Body of pancreas (tissue), 4 donors: ENCODE measurements at regions not wholly inside any gene's neighbourhood (a gene's known extent, or its start where the extent isn't known, plus 50 kb on each side); places are given as distances from the start of the nearest gene placed in this dataset.

Source experiments
- ATAC-seq: fragments of 150-250 bp; one replicate; pipeline ENCODE4 v1.9.1; 2016
- DNase-seq, 4 donors: peaks; one replicate each; pipeline ENCODE4 v3.0.0-alpha.2; 2019
- H3K27ac ChIP-seq, 4 donors: fragments of 200-600 bp; sonication (generic); 1 replicate in 3 of 4; 2 replicates in 1 of 4; pipeline versions ENCODE4 v1.5.1 to v1.6.1; 2016 to 2019; ENCODE audit warnings: mild to moderate bottlenecking in 1 of 4, mixed read lengths in 1 of 4, moderate library complexity in 1 of 4
- H3K27me3 ChIP-seq, 2 donors: fragments of 200-600 bp; sonication (generic); one replicate each; pipeline ENCODE4 v1.6.0; 2016; ENCODE audit warnings: mild to moderate bottlenecking in 1 of 2
- H3K36me3 ChIP-seq, 2 donors: fragments of 200-600 bp; sonication (generic); replicated peaks in 1 of 2; 2 replicates each; pipeline ENCODE4 v1.5.1; 2016; ENCODE audit warnings: low read depth in 2 of 2; ENCODE audit not compliant: insufficient read depth in 1 of 2
- H3K4me1 ChIP-seq: fragments of 200-600 bp; sonication (generic); one replicate; pipeline ENCODE4 v1.6.0; 2016
- H3K4me3 ChIP-seq, 2 donors: fragments of 200-600 bp; sonication (generic); 1 replicate in 1 of 2; 2 replicates in 1 of 2; pipeline ENCODE4 v1.5.1; 2016 to 2019
- H3K9me3 ChIP-seq, 3 donors: fragments of 200-600 bp; sonication (generic); 1 replicate in 2 of 3; 2 replicates in 1 of 3; pipeline ENCODE4 v1.5.1; 2016
- CTCF ChIP-seq, 7 experiments: fragments of 450-650 bp in 4 of 7; fragments of 200-600 bp in 3 of 7; sonication (generic) in 3 of 7; IDR thresholded peaks; one replicate each; pipeline ENCODE4 v1.5.1; 2016 to 2019; ENCODE audit warnings: antibody characterized with exemption in 7 of 7
- POLR2A ChIP-seq, 3 donors: fragments of 450-650 bp; IDR thresholded peaks; one replicate each; pipeline ENCODE4 v1.6.1; 2016; ENCODE audit warnings: antibody characterized with exemption in 3 of 3, mild to moderate bottlenecking in 2 of 3
- WGBS, 2 donors: methylation state at CpG; one replicate each; pipeline ENCODE4 v1.1.5; 2017; 5-methylcytosine and 5-hydroxymethylcytosine counted together
- intact Hi-C: fragments of 100-400 bp; cut with DNase I; formaldehyde crosslinking; loops from one replicate; pipeline ENCODE4 v1.15.1; 2023

- intact Hi-C loops: no loop called here
- Histone ChIP-seq H3K4me1 (no peaks in the 10 kb centered on the region), H3K36me3 (no peaks in the 10 kb centered on the region), H3K4me3 (no peak overlapping the region), H3K9me3 (no peaks in the 10 kb centered on the region), H3K27me3 (no peaks in the 10 kb centered on the region), H3K27ac (no peak overlapping the region)
- no peak for TF ChIP-seq CTCF (IDR thresholded peaks at IDR 0.05)
- no peak for TF ChIP-seq POLR2A (IDR thresholded peaks at IDR 0.05)
- no peak for ATAC-seq
- DNase-seq: no peak
- WGBS, 2 donors: 84 to 94% methylated on average over 3 of the region's 3 CpGs
These were observed 1107.1 kb upstream of the TMPRSS15 start for GRCh38 chr21:19510653-19511052.

GRCh38 chr21:19522381-19522780 lies 1118.8 kb upstream of the TMPRSS15 start:
- DNase-seq (no peak), ATAC-seq (no peak)
- Histone ChIP-seq H3K4me1 (no peaks in the 10 kb centered on the region), H3K4me3 (no peak overlapping the region), H3K27ac (no peak overlapping the region), H3K9me3 (no peaks in the 10 kb centered on the region), H3K36me3 (no peaks in the 10 kb centered on the region), H3K27me3 (no peaks in the 10 kb centered on the region)
- no peak for TF ChIP-seq CTCF (IDR thresholded peaks at IDR 0.05)
- TF ChIP-seq POLR2A (IDR thresholded peaks at IDR 0.05): no peak
- 36 to 95% methylated on average over 1 of the region's 1 CpG for WGBS, 2 donors
- intact Hi-C loops: no loop called here

- intact Hi-C loops: no loop called here
These were observed 1119.5 kb upstream of the TMPRSS15 start for GRCh38 chr21:19523061-19523460.

GRCh38 chr21:19523746-19524145 lies 1120.2 kb upstream of the TMPRSS15 start:
- no peak for DNase-seq
- Histone ChIP-seq H3K27me3 (no peaks in the 10 kb centered on the region), H3K4me3 (no peak overlapping the region), H3K9me3 (no peaks in the 10 kb centered on the region), H3K36me3 (no peaks in the 10 kb centered on the region), H3K4me1 (no peaks in the 10 kb centered on the region), H3K27ac (no peak overlapping the region)
- intact Hi-C loops: no loop called here
- WGBS, 2 donors: 48 to 70% methylated on average over 2 of the region's 2 CpGs
- TF ChIP-seq CTCF (IDR thresholded peaks at IDR 0.05) (no peak), POLR2A (IDR thresholded peaks at IDR 0.05) (no peak)
- ATAC-seq: no peak

More at GRCh38 chr21:19523061-19523460, 1119.5 kb upstream of the TMPRSS15 start:
- no peaks in the 10 kb centered on the region for H3K4me1 ChIP-seq
- DNase-seq: no peak
- H3K27me3 ChIP-seq: no peaks in the 10 kb centered on the region
- H3K4me3 ChIP-seq: no peak overlapping the region
- H3K36me3 ChIP-seq: no peaks in the 10 kb centered on the region
- no peak overlapping the region for H3K27ac ChIP-seq
- H3K9me3 ChIP-seq: no peaks in the 10 kb centered on the region
- 52 to 78% methylated on average over 1 of the region's 1 CpG for WGBS, 2 donors
- no peak for TF ChIP-seq CTCF (IDR thresholded peaks at IDR 0.05)
- no peak for TF ChIP-seq POLR2A (IDR thresholded peaks at IDR 0.05)
- ATAC-seq: no peak

- WGBS, 2 donors: 38 to 59% methylated on average over 1 of the region's 1 CpG
- Histone ChIP-seq H3K4me3 (no peak overlapping the region), H3K9me3 (no peaks in the 10 kb centered on the region), H3K4me1 (no peaks in the 10 kb centered on the region), H3K36me3 (no peaks in the 10 kb centered on the region), H3K27me3 (no peaks in the 10 kb centered on the region), H3K27ac (no peak overlapping the region)
- ATAC-seq (no peak), DNase-seq (no peak)
- TF ChIP-seq CTCF (IDR thresholded peaks at IDR 0.05): no peak
- no peak for TF ChIP-seq POLR2A (IDR thresholded peaks at IDR 0.05)
- intact Hi-C loops: no loop called here
These were observed 1125.4 kb upstream of the TMPRSS15 start for GRCh38 chr21:19529031-19529430.
